Neuronal stem cell (in vitro differentiated cells): ENCODE measurements at regions not wholly inside any gene's neighbourhood (a gene's known extent, or its start where the extent isn't known, plus 50 kb on each side); places are given as distances from the start of the nearest gene placed in this dataset.

Experiments used
- DNase-seq: peaks from one replicate; pipeline ENCODE4 v3.0.0-alpha.2; 2013; ENCODE audit warnings: low spot score
- H2AFZ ChIP-seq: one replicate; pipeline ENCODE4 v1.6.1; 2013; ENCODE audit warnings: mild to moderate bottlenecking, low read length, inconsistent platforms
- H2AK5ac ChIP-seq: 2 replicates; pipeline ENCODE4 v1.6.1; 2013; ENCODE audit warnings: low read depth, mild to moderate bottlenecking, inconsistent platforms, low read length, moderate library complexity, mixed read lengths
- H2BK120ac ChIP-seq: 2 replicates; pipeline ENCODE4 v1.6.1; 2013; ENCODE audit warnings: low read depth, mild to moderate bottlenecking, inconsistent platforms, low read length, moderate library complexity, mixed read lengths
- H2BK12ac ChIP-seq: one replicate; pipeline ENCODE4 v1.6.1; 2013; ENCODE audit warnings: low read length, inconsistent platforms
- H2BK15ac ChIP-seq: 2 replicates; pipeline ENCODE4 v1.6.1; 2013; ENCODE audit warnings: mild to moderate bottlenecking, low read length, inconsistent platforms, mixed read lengths
- H2BK5ac ChIP-seq: one replicate; pipeline ENCODE4 v1.6.1; 2013; ENCODE audit warnings: inconsistent platforms, mild to moderate bottlenecking, low read length, moderate library complexity
- H3K14ac ChIP-seq: one replicate; pipeline ENCODE4 v1.6.1; 2013; ENCODE audit warnings: low read length, inconsistent platforms
- H3K18ac ChIP-seq: 2 replicates; pipeline ENCODE4 v1.6.1; 2013; ENCODE audit warnings: low read length, inconsistent platforms
- H3K23ac ChIP-seq: 2 replicates; pipeline ENCODE4 v1.6.1; 2013; ENCODE audit warnings: low read depth, mild to moderate bottlenecking, mixed read lengths, low read length, inconsistent platforms; ENCODE audit not compliant: poor library complexity
- H3K27ac ChIP-seq: replicated peaks from 3 replicates; pipeline ENCODE4 v1.5.1; 2013; ENCODE audit warnings: low read length, inconsistent platforms
- H3K27me3 ChIP-seq, 3 experiments: 2 replicates each; pipeline ENCODE4 v1.6.1; 2013; ENCODE audit warnings: low read length in 3 of 3, mild to moderate bottlenecking in 2 of 3, inconsistent platforms in 1 of 3, low read depth in 1 of 3, mixed read lengths in 1 of 3, moderate library complexity in 1 of 3; ENCODE audit not compliant: control insufficient read depth in 3 of 3, insufficient read depth in 3 of 3
- H3K36me3 ChIP-seq, 2 donors: replicated peaks in 1 of 2; 2 replicates each; pipeline ENCODE4 v1.6.1; 2013; ENCODE audit warnings: low read length in 2 of 2; ENCODE audit not compliant: control insufficient read depth in 2 of 2, insufficient read depth in 2 of 2
- H3K4ac ChIP-seq: 2 replicates; pipeline ENCODE4 v1.6.1; 2013; ENCODE audit warnings: inconsistent platforms, mild to moderate bottlenecking, low read length, moderate library complexity
- H3K4me1 ChIP-seq, 2 donors: 1 replicate in 1 of 2; 2 replicates in 1 of 2; pipeline ENCODE4 v1.6.1; 2013; ENCODE audit warnings: low read length in 2 of 2, low read depth in 1 of 2; ENCODE audit not compliant: control insufficient read depth in 2 of 2, insufficient read depth in 1 of 2
- H3K4me2 ChIP-seq: one replicate; pipeline ENCODE4 v1.6.1; 2013; ENCODE audit warnings: mild to moderate bottlenecking, low read length, inconsistent platforms; ENCODE audit not compliant: insufficient read depth, poor library complexity, severe bottlenecking
- H3K4me3 ChIP-seq, 2 donors: 2 replicates each; pipeline ENCODE4 v1.5.1; 2013; ENCODE audit warnings: low read length in 2 of 2, mild to moderate bottlenecking in 2 of 2, inconsistent platforms in 1 of 2, moderate library complexity in 1 of 2
- H3K79me1 ChIP-seq: one replicate; pipeline ENCODE4 v1.6.1; 2013; ENCODE audit warnings: low read depth, mild to moderate bottlenecking, inconsistent platforms, low read length, moderate library complexity
- H3K9ac ChIP-seq: one replicate; pipeline ENCODE4 v1.6.1; 2013; ENCODE audit warnings: mild to moderate bottlenecking, low read depth, low read length, inconsistent platforms; ENCODE audit not compliant: poor library complexity
- H3K9me3 ChIP-seq, 2 donors: replicated peaks in 1 of 2; 2 replicates each; pipeline versions ENCODE3 to v1.6.1; 2013; ENCODE audit warnings: low read length in 2 of 2, mild to moderate bottlenecking in 2 of 2, inconsistent platforms in 1 of 2, low read depth in 1 of 2, mixed read lengths in 1 of 2, moderate library complexity in 1 of 2; ENCODE audit not compliant: control insufficient read depth in 2 of 2, insufficient read depth in 1 of 2
- H4K8ac ChIP-seq: one replicate; pipeline ENCODE4 v1.6.1; 2013; ENCODE audit warnings: low read depth, mild to moderate bottlenecking, inconsistent platforms, low read length, moderate library complexity
- H4K91ac ChIP-seq: one replicate; pipeline ENCODE4 v1.6.1; 2013; ENCODE audit warnings: low read length, low read depth, mild to moderate bottlenecking, inconsistent platforms; ENCODE audit not compliant: poor library complexity
- whole genome bisulfite sequencing, 2 donors: extraction: QIAGEN DNeasy Blood & Tissue Kit; methylation state at CpG; one replicate each; pipeline ENCODE4 v1.1.7; 2013; ENCODE audit warnings: missing lambda C conversion rate in 2 of 2, mixed read lengths in 1 of 2; ENCODE audit not compliant: insufficient read length in 2 of 2, insufficient replicate concordance in 1 of 2; ENCODE audit errors: extremely low coverage in 2 of 2; 5-methylcytosine and 5-hydroxymethylcytosine counted together

DNA sequence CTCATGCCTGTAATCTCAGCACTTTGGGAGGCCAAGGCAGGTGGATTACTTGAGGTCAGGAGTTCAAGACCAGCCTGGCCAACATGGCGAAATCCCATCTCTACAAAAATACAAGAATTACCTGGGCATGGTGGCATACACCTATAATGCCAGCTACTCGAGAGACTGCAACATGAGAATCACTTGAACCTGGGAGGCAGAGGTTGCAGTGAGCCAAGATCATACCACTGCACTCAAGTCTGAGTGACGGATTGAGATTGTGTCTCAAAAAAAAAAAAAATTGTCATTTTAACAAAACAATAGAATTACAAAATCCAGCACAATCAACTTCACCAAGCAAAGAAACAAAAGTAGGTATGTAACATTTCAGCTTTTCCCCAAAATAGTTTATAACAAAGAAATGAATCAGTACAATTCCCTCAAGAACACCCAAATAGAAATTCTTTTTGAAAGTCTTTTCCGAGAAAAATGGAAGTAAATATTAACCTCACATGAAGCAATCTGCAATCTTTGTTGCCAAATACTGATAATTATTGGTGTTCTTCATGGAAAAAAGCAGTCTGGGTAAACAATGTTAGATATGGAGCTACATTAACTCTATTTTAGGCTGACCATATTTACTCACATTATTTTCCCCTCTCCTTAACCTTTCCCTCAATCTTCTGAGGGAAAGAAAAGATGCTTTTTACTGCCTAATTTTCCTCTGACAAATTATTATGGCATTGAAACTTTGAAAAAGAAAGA, 165.9 kb upstream of the ATF7IP start:
- Histone ChIP-seq H3K79me1 (no peaks in the 10 kb centered on the region), H2BK120ac (no peak overlapping the region), H2BK15ac (no peak overlapping the region), H3K4me2 (no peak overlapping the region), H3K9me3 (no peaks in the 10 kb centered on the region), H3K4me1 (peaks cover 0 to under 1% of the 10 kb centered on the region in 2 donors), H4K91ac (no peak overlapping the region), H4K8ac (no peak overlapping the region), H3K9ac (no peak overlapping the region), H3K36me3 (no peaks in the 10 kb centered on the region), H3K18ac (no peak overlapping the region), H3K23ac (no peak overlapping the region), H3K14ac (no peak overlapping the region), H2BK5ac (no peak overlapping the region), H3K27me3 (peaks cover 0 to 4% (median 0%) of the 10 kb centered on the region in 3 experiments), H3K4ac (no peak overlapping the region), H2AFZ (no peak overlapping the region), H2AK5ac (no peak overlapping the region), H2BK12ac (no peak overlapping the region), H3K27ac (no peak overlapping the region), H3K4me3 (no peak overlapping the region)
- no CpG with 5 or more reads among the region's 4 CpGs for WGBS, 2 donors
- DNase-seq: no peak

DNA sequence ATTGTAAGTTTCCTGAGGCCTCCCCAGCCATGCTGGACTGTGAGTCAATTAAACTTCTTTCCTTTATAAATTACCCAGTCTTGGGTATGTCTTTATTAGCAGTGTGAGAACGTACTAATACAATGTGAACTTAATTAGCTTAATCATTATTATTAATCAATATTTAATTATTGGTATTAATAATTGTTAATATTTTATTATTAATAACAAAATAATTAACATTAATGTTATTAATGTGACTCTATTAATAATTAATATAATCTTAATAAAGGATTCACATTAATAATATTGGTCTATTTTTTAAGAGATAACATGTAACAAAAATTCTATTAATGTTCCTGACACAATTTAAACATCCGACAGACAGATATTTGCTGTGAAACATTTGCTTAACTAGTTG, 164.9 kb upstream of the ATF7IP start:
- no peak overlapping the region for H2BK5ac ChIP-seq
- H3K4me1 ChIP-seq: no peaks in the 10 kb centered on the region
- H3K4ac ChIP-seq: no peak overlapping the region
- no peak overlapping the region for H4K8ac ChIP-seq
- H3K9ac ChIP-seq: no peak overlapping the region
- no peak overlapping the region for H2AFZ ChIP-seq
- H3K9me3 ChIP-seq: no peaks in the 10 kb centered on the region
- no peak overlapping the region for H2AK5ac ChIP-seq
- H2BK12ac ChIP-seq: no peak overlapping the region
- no peak overlapping the region for H2BK15ac ChIP-seq
- H3K23ac ChIP-seq: no peak overlapping the region
- H3K4me2 ChIP-seq: no peak overlapping the region
- H4K91ac ChIP-seq: no peak overlapping the region
- H3K36me3 ChIP-seq: no peaks in the 10 kb centered on the region
- no peak overlapping the region for H3K14ac ChIP-seq
- no peak overlapping the region for H2BK120ac ChIP-seq
- no peaks in the 10 kb centered on the region for H3K79me1 ChIP-seq
- WGBS, 2 donors: no CpG with 5 or more reads among the region's 2 CpGs
- H3K27ac ChIP-seq: no peak overlapping the region
- H3K18ac ChIP-seq: no peak overlapping the region
- H3K27me3 ChIP-seq: no peaks in the 10 kb centered on the region
- H3K4me3 ChIP-seq: no peak overlapping the region
- no peak for DNase-seq

DNA sequence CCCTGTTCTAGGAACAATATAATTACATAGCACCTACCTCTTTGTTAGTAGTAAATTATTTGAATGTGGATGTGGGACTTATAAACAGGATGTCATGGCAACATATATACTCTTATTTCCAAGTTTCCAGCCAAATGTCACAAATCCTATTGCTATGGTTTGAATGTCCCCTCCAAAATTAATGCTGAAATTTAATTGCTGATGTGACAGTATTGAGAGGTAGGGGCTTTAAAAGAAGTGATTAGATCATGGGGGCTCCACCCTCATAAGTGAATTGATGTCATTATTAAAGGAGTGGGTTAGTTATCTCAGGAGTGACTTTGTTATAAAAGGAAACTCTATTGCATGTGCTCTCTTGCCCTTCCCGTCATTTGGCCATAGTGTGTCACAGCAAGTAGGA, 164.2 kb upstream of the ATF7IP start:
- Histone ChIP-seq H2BK15ac (no peak overlapping the region), H3K14ac (no peak overlapping the region), H3K4me2 (no peak overlapping the region), H4K91ac (no peak overlapping the region), H3K79me1 (no peaks in the 10 kb centered on the region), H2BK12ac (no peak overlapping the region), H2BK120ac (no peak overlapping the region), H2AK5ac (no peak overlapping the region), H4K8ac (no peak overlapping the region), H2BK5ac (no peak overlapping the region), H3K4me1 (no peaks in the 10 kb centered on the region), H3K9me3 (no peaks in the 10 kb centered on the region), H3K23ac (no peak overlapping the region), H3K27ac (no peak overlapping the region), H3K4ac (no peak overlapping the region), H3K36me3 (no peaks in the 10 kb centered on the region), H3K18ac (no peak overlapping the region), H3K27me3 (no peaks in the 10 kb centered on the region), H3K4me3 (no peak overlapping the region), H2AFZ (no peak overlapping the region), H3K9ac (no peak overlapping the region)
- WGBS, 2 donors: no CpG with 5 or more reads among the region's 1 CpG
- DNase-seq: no peak

DNA sequence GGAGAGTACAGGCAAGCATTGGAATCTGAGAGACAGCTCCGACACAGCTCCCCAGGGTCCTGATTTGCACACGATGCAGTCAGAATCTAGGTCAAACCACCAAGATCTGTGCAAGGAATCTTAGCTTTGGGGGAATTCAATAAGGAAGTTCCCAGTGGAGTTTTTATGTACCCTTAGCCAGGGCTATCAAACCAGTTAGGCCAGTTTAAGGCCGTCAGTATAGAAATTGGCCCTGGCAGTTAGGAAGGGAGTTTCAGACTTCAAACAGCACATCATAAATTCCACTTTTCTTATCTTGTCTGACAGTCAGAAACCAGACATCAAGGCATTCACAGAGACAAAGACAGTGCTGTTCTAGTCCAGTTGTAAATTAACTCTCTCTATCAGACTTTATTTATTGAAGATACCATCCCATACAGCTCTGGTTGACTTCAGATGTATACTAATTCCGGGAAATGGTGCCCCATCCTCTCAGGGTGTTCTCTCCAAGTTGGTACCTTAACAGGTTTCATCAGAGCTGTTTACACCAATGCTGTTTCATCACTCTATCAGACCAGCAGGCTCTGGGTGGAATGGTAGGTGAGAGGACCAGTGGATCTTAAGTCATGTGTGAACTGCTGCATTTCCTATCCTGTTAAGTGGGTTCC, 157.5 kb upstream of the ATF7IP start:
- no CpG with 5 or more reads among the region's 4 CpGs for WGBS, 2 donors
- Histone ChIP-seq H2AFZ (no peak overlapping the region), H3K4ac (no peak overlapping the region), H3K4me3 (no peak overlapping the region), H3K9ac (no peak overlapping the region), H3K23ac (no peak overlapping the region), H3K14ac (no peak overlapping the region), H2BK5ac (no peak overlapping the region), H4K91ac (no peak overlapping the region), H2AK5ac (no peak overlapping the region), H2BK120ac (no peak overlapping the region), H3K36me3 (no peaks in the 10 kb centered on the region), H3K27me3 (no peaks in the 10 kb centered on the region), H3K4me2 (no peak overlapping the region), H2BK15ac (no peak overlapping the region), H2BK12ac (no peak overlapping the region), H3K79me1 (no peaks in the 10 kb centered on the region), H3K4me1 (peaks cover 4 to 8% of the 10 kb centered on the region in 2 donors), H3K9me3 (no peaks in the 10 kb centered on the region), H4K8ac (no peak overlapping the region), H3K18ac (no peak overlapping the region), H3K27ac (no peak overlapping the region)
- DNase-seq: no peak
